GM03348 (cell line): ENCODE measurements at regions not wholly inside any gene's neighbourhood (a gene's known extent, or its start where the extent isn't known, plus 50 kb on each side); places are given as distances from the start of the nearest gene placed in this dataset.
A peak's percentile ranks its signal among the peaks of the same experiment; 100 is the strongest.
"Not testable (repeated sequence)": the region's sequence is repeated elsewhere in the genome, so short reads cannot be mapped to it uniquely, and the experiment has no call there.

Experiments used
- DNase-seq: peaks from one replicate; pipeline ENCODE4 v3.0.0; 2012; ENCODE audit warnings: low spot score

GRCh38 chr3:87576752-87577151, 300.4 kb upstream of the POU1F1 start:
- DNase-seq: no peak

- DNase-seq: no peak
Measured at GRCh38 chr3:87575550-87575949, 299.2 kb upstream of the POU1F1 start.

GRCh38 chr3:87568331-87568730, 291.9 kb upstream of the POU1F1 start:
- DNase-seq: no peak

GRCh38 chr3:87564438-87564837, 288.1 kb upstream of the POU1F1 start:
- DNase-seq: no peak

- no peak for DNase-seq
Measured at GRCh38 chr3:87563712-87564111, 287.3 kb upstream of the POU1F1 start.

- DNase-seq: no peak
Measured at GRCh38 chr3:87558492-87558891, 282.1 kb upstream of the POU1F1 start.

GRCh38 chr3:87555290-87555689, 278.9 kb upstream of the POU1F1 start:
- DNase-seq: no peak

GRCh38 chr3:87553058-87553457, 276.7 kb upstream of the POU1F1 start:
- no peak for DNase-seq

- DNase-seq: no peak
Measured at GRCh38 chr3:87550892-87551291, 274.5 kb upstream of the POU1F1 start.

GRCh38 chr3:87549208-87549607, 272.8 kb upstream of the POU1F1 start:
- DNase-seq: no peak

GRCh38 chr3:87548271-87548670, 271.9 kb upstream of the POU1F1 start:
- no peak for DNase-seq

GRCh38 chr3:87546216-87546615, 269.8 kb upstream of the POU1F1 start:
- DNase-seq: no peak

GRCh38 chr3:87543408-87543807, 267.0 kb upstream of the POU1F1 start:
- not testable (repeated sequence) for DNase-seq

- no peak for DNase-seq
Measured at GRCh38 chr3:87541723-87542122, 265.3 kb upstream of the POU1F1 start.

- not testable (repeated sequence) for DNase-seq
Measured at GRCh38 chr3:87538722-87539121, 262.3 kb upstream of the POU1F1 start.

GRCh38 chr3:87509401-87509800, 233.0 kb upstream of the POU1F1 start:
- no peak for DNase-seq

- DNase-seq: no peak
Measured at GRCh38 chr3:87508921-87509320, 232.5 kb upstream of the POU1F1 start.

GRCh38 chr3:87507753-87508152, 231.4 kb upstream of the POU1F1 start:
- no peak for DNase-seq

GRCh38 chr3:87503900-87504498, 227.6 kb upstream of the POU1F1 start:
- DNase-seq: peak; percentile 79

- DNase-seq: no peak
Measured at GRCh38 chr3:87501076-87501475, 224.7 kb upstream of the POU1F1 start.

GRCh38 chr3:87498358-87499080, 222.1 kb upstream of the POU1F1 start:
- DNase-seq: peak; percentile 6

GRCh38 chr3:87495938-87496337, 219.6 kb upstream of the POU1F1 start:
- no peak for DNase-seq

- DNase-seq: no peak
Measured at GRCh38 chr3:87494264-87494663, 217.9 kb upstream of the POU1F1 start.

- no peak for DNase-seq
Measured at GRCh38 chr3:87491843-87492242, 215.5 kb upstream of the POU1F1 start.
